Skin epidermis (tissue), 12 donors: ENCODE measurements at regions not wholly inside any gene's neighbourhood (a gene's known extent, or its start where the extent isn't known, plus 50 kb on each side); places are given as distances from the start of the nearest gene placed in this dataset.
A peak's percentile ranks its signal among the peaks of the same experiment; 100 is the strongest.
"Not testable (repeated sequence)": the region's sequence is repeated elsewhere in the genome, so short reads cannot be mapped to it uniquely, and the experiment has no call there.

ENCODE experiments used
- H3K27ac ChIP-seq, 21 experiments: fragments of 200-600 bp; sonication (generic) in 11 of 21; one replicate each; pipeline ENCODE4 v1.5.0; 2020; ENCODE audit warnings: mild to moderate bottlenecking in 3 of 21, inconsistent platforms in 2 of 21, moderate library complexity in 2 of 21
- H3K4me3 ChIP-seq, 7 experiments: fragments of 200-600 bp; sonication (generic) in 2 of 7; one replicate each; pipeline ENCODE4 v1.5.0; 2020; ENCODE audit warnings: inconsistent platforms in 2 of 7, mild to moderate bottlenecking in 2 of 7, moderate library complexity in 1 of 7

- no peak overlapping the region for H3K4me3 ChIP-seq
Observed at GRCh38 chr5:106690585-106690984, 980.2 kb downstream of the EFNA5 start.

GRCh38 chr5:106680330-106680729 lies 990.4 kb downstream of the EFNA5 start:
- Histone ChIP-seq H3K4me3 (no peak overlapping the region), H3K27ac (peak overlapping the region in 6 of 21 experiments; percentile 12 to 79 (median 40))

More at GRCh38 chr5:106690585-106690984, 980.2 kb downstream of the EFNA5 start:
- no peak overlapping the region for H3K27ac ChIP-seq

GRCh38 chr5:106677057-106677456 lies 993.7 kb downstream of the EFNA5 start:
- no peak overlapping the region for H3K4me3 ChIP-seq
- no peak overlapping the region for H3K27ac ChIP-seq

GRCh38 chr5:106675687-106676086 lies 995.0 kb downstream of the EFNA5 start:
- Histone ChIP-seq H3K4me3 (no peak overlapping the region), H3K27ac (no peak overlapping the region)

GRCh38 chr5:106673941-106674340 lies 996.8 kb downstream of the EFNA5 start:
- Histone ChIP-seq H3K4me3 (no peak overlapping the region), H3K27ac (no peak overlapping the region)

- H3K4me3 ChIP-seq: no peak overlapping the region
Observed at GRCh38 chr5:106661866-106662265, 1008.9 kb downstream of the EFNA5 start.

GRCh38 chr5:106660681-106661080 lies 1010.1 kb downstream of the EFNA5 start:
- no peak overlapping the region for H3K27ac ChIP-seq

More at GRCh38 chr5:106661866-106662265, 1008.9 kb downstream of the EFNA5 start:
- H3K27ac ChIP-seq: no peak overlapping the region

GRCh38 chr5:106658150-106658549 lies 1012.6 kb downstream of the EFNA5 start:
- Histone ChIP-seq H3K4me3 (no peak overlapping the region), H3K27ac (no peak overlapping the region)

More at GRCh38 chr5:106660681-106661080, 1010.1 kb downstream of the EFNA5 start:
- H3K4me3 ChIP-seq: no peak overlapping the region

- no peak overlapping the region for H3K27ac ChIP-seq
- H3K4me3 ChIP-seq: no peak overlapping the region
Observed at GRCh38 chr5:106656821-106657220, 1013.9 kb downstream of the EFNA5 start.

GRCh38 chr5:106649031-106649430 lies 1021.7 kb downstream of the EFNA5 start:
- H3K27ac ChIP-seq: no peak overlapping the region
- H3K4me3 ChIP-seq: no peak overlapping the region

- H3K27ac ChIP-seq: no peak overlapping the region
- no peak overlapping the region for H3K4me3 ChIP-seq
Observed at GRCh38 chr5:106648401-106648800, 1022.3 kb downstream of the EFNA5 start.

- H3K4me3 ChIP-seq: no peak overlapping the region
- no peak overlapping the region for H3K27ac ChIP-seq
Observed at GRCh38 chr5:106646106-106646505, 1024.6 kb downstream of the EFNA5 start.

- no peak overlapping the region for H3K27ac ChIP-seq
- H3K4me3 ChIP-seq: no peak overlapping the region
Observed at GRCh38 chr5:106640511-106640910, 1030.2 kb downstream of the EFNA5 start.

- no peak overlapping the region for H3K4me3 ChIP-seq
- H3K27ac ChIP-seq: no peak overlapping the region
Observed at GRCh38 chr5:106639488-106639887, 1031.2 kb downstream of the EFNA5 start.

- Histone ChIP-seq H3K27ac (no peak overlapping the region), H3K4me3 (no peak overlapping the region)
Observed at GRCh38 chr5:106637275-106637674, 1033.5 kb downstream of the EFNA5 start.

- no peak overlapping the region for H3K4me3 ChIP-seq
- H3K27ac ChIP-seq: no peak overlapping the region
Observed at GRCh38 chr5:106634375-106634774, 1036.4 kb downstream of the EFNA5 start.

- no peak overlapping the region for H3K27ac ChIP-seq
- no peak overlapping the region for H3K4me3 ChIP-seq
Observed at GRCh38 chr5:106633825-106634224, 1036.9 kb downstream of the EFNA5 start.

- not testable (repeated sequence) for H3K27ac ChIP-seq
Observed at GRCh38 chr5:106628456-106628855, 1042.3 kb downstream of the EFNA5 start.

GRCh38 chr5:106610041-106610440 lies 1060.7 kb downstream of the EFNA5 start:
- Histone ChIP-seq H3K4me3 (no peak overlapping the region), H3K27ac (no peak overlapping the region)

More at GRCh38 chr5:106628456-106628855, 1042.3 kb downstream of the EFNA5 start:
- H3K4me3 ChIP-seq: not testable (repeated sequence)

- no peak overlapping the region for H3K4me3 ChIP-seq
- H3K27ac ChIP-seq: no peak overlapping the region
Observed at GRCh38 chr5:106601620-106602019, 1069.1 kb downstream of the EFNA5 start.

GRCh38 chr5:106600803-106601202 lies 1069.9 kb downstream of the EFNA5 start:
- no peak overlapping the region for H3K4me3 ChIP-seq
- no peak overlapping the region for H3K27ac ChIP-seq

- Histone ChIP-seq H3K27ac (no peak overlapping the region), H3K4me3 (no peak overlapping the region)
Observed at GRCh38 chr5:106595864-106596263, 1074.9 kb downstream of the EFNA5 start.
